ENCODE measurements at regions not wholly inside any gene's neighbourhood (a gene's known extent, or its start where the extent isn't known, plus 50 kb on each side); places are given as distances from the start of the nearest gene placed in this dataset.

DNA sequence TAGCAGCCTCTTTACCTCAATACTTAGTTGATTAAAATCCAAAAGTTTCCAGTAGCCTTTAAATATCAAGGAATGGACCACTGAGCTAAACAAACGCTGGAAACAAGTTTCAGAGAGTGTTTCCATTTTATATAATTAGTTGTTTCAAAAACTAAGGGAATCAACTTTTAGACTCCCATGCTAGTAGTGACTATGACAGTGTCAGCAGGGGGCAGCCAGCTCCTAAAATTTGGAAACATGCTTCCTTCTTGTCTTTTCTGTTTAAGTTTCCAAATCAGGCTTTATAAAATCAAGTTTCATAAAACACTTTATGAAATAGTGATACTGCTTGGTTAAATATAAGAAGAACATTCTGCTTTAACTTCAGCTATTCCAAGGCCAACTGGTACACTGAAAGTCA is 138.2 kb upstream of the TMEM229A start:
- DNase-seq: peak in 1 of 6 donors; percentile 20
- TF ChIP-seq CTCF (IDR thresholded peaks at IDR 0.05): peak in 2 of 4 donors; percentile 10 to 12
- Histone ChIP-seq H3K27me3 (no peaks in the 10 kb centered on the region), H3K9me3 (no peaks in the 10 kb centered on the region), H3K27ac (no peak overlapping the region), H3K4me1 (no peaks in the 10 kb centered on the region), H3K4me3 (no peak overlapping the region), H3K36me3 (no peaks in the 10 kb centered on the region)
- WGBS, 2 donors: 16 to 40% methylated on average over 1 of the region's 1 CpG
- ATAC-seq: peak in 1 of 4 donors; percentile 40
- no peak for FAIRE-seq
- intact Hi-C loops (cut with DNase I): loop anchor here in 1 of 3 donors (10.0 kb wide), 1 partner anchor 624 kb away; no protein-coding TSS in a partner anchor

GRCh38 chr7:124168616-124169015 is 135.7 kb upstream of the TMEM229A start:
- 54 to 58% methylated on average over 2 of the region's 2 CpGs for WGBS, 2 donors
- Histone ChIP-seq H3K36me3 (no peaks in the 10 kb centered on the region), H3K9me3 (no peaks in the 10 kb centered on the region), H3K4me1 (no peaks in the 10 kb centered on the region), H3K27me3 (no peaks in the 10 kb centered on the region), H3K4me3 (no peak overlapping the region), H3K27ac (no peak overlapping the region)
- FAIRE-seq: no peak
- ATAC-seq: no peak
- intact Hi-C loops (cut with DNase I): no loop called here
- no peak for DNase-seq
- TF ChIP-seq CTCF (IDR thresholded peaks at IDR 0.05): no peak

- no peaks in the 10 kb centered on the region for H3K36me3 ChIP-seq
- intact Hi-C loops (cut with DNase I): no loop called here
- H3K4me1 ChIP-seq: no peaks in the 10 kb centered on the region
- no peak for TF ChIP-seq CTCF (IDR thresholded peaks at IDR 0.05)
- no peak overlapping the region for H3K27ac ChIP-seq
- no peak for DNase-seq
- ATAC-seq: no peak
- H3K27me3 ChIP-seq: no peaks in the 10 kb centered on the region
- H3K9me3 ChIP-seq: no peaks in the 10 kb centered on the region
- no peak for FAIRE-seq
- no peak overlapping the region for H3K4me3 ChIP-seq
Measured at GRCh38 chr7:124162667-124163066, 129.8 kb upstream of the TMEM229A start.

- H3K27ac ChIP-seq: no peak overlapping the region
- FAIRE-seq (peak; percentile 68), DNase-seq (no peak), ATAC-seq (peak in 3 of 4 donors; percentile 45 to 73 (median 67))
- intact Hi-C loops (cut with DNase I): no loop called here
- peak in 2 of 4 donors; percentile 6 to 29 for TF ChIP-seq CTCF (IDR thresholded peaks at IDR 0.05)
- no peaks in the 10 kb centered on the region for H3K36me3 ChIP-seq
- H3K4me1 ChIP-seq: no peaks in the 10 kb centered on the region
- no peaks in the 10 kb centered on the region for H3K9me3 ChIP-seq
- H3K27me3 ChIP-seq: no peaks in the 10 kb centered on the region
- H3K4me3 ChIP-seq: no peak overlapping the region
- WGBS, 2 donors: 32 to 36% methylated on average over 3 of the region's 3 CpGs
Measured at GRCh38 chr7:124155432-124156022, 122.7 kb upstream of the TMEM229A start.

DNA sequence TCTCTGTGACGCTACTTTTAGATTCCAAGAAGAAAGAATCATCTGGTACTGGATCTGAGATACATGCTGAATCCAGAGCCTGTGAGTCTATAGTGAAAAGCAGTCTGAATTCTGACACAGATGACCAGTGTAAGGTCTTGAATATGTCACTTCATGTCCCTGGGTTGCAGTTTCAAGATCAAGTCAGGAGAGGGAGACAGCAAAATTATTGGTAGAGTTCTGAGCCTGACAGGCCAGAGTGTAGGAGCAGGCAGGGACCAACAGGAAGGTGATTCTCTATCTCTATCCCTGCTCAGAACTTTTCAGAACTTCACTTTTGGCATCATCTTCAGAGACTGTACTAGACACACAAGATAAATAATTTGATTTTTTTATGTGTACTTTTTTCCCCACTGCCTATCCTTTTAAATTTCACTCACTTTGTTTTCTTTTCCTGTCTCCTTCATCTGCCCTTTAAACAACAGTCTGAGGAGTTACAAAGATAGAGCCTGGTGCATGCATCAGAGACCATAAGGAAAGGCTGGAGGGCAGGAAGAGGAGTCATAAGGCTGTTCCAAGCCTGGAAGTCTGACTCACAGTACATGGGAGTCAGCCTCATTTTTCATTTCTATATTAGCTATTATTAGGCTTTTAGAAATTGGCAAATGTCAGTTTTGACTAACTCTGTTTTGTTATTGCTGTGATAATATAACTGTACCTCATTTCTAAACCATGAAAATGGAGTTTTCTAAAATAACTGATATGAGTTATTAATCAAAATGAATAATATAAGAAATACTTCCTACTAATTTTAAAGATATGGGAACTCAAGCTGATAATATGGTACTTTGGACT is 120.2 kb upstream of the TMEM229A start:
- ATAC-seq (peak in 3 of 4 donors; percentile 49 to 59 (median 58)), DNase-seq (no peak), FAIRE-seq (no peak)
- Histone ChIP-seq H3K9me3 (no peaks in the 10 kb centered on the region), H3K36me3 (no peaks in the 10 kb centered on the region), H3K4me1 (no peaks in the 10 kb centered on the region), H3K27me3 (no peaks in the 10 kb centered on the region), H3K4me3 (no peak overlapping the region), H3K27ac (no peak overlapping the region)
- no peak for TF ChIP-seq CTCF (IDR thresholded peaks at IDR 0.05)
- intact Hi-C loops (cut with DNase I): no loop called here
- WGBS, 2 donors: 86 to 91% methylated on average over 1 of the region's 1 CpG

Measured in pancreas (tissue), 10 donors.